Naive B cell (primary cell): ENCODE measurements at regions not wholly inside any gene's neighbourhood (a gene's known extent, or its start where the extent isn't known, plus 50 kb on each side); places are given as distances from the start of the nearest gene placed in this dataset.
"Not testable (repeated sequence)": the region's sequence is repeated elsewhere in the genome, so short reads cannot be mapped to it uniquely, and the experiment has no call there.

ENCODE experiments used
- ATAC-seq, 2 donors: fragments of 150-1000 bp; cut with Tn5 transposase; 2 replicates each; pipeline ENCODE4 v1.10.0; 2021; ENCODE audit warnings: low read depth in 2 of 2, mild to moderate bottlenecking in 2 of 2, moderate library complexity in 2 of 2
- DNase-seq: peaks from one replicate; pipeline ENCODE4 v3.0.0; 2022
- H3K27ac Mint-ChIP-seq, 6 donors: one replicate each; pipeline ENCODE4 v1.8.0; 2020 to 2022; ENCODE audit warnings: mild to moderate bottlenecking in 6 of 6, mixed read lengths in 6 of 6, moderate library complexity in 5 of 6, inconsistent platforms in 2 of 6
- H3K27me3 Mint-ChIP-seq, 3 donors: one replicate each; pipeline ENCODE4 v1.8.0; 2021 to 2022; ENCODE audit warnings: mixed read lengths in 3 of 3, mild to moderate bottlenecking in 1 of 3
- H3K36me3 Mint-ChIP-seq, 2 donors: one replicate each; pipeline ENCODE4 v1.8.0; 2020 to 2022; ENCODE audit warnings: mixed read lengths in 2 of 2, inconsistent platforms in 1 of 2, mild to moderate bottlenecking in 1 of 2
- H3K4me1 Mint-ChIP-seq, 3 donors: one replicate each; pipeline ENCODE4 v1.8.0; 2020 to 2022; ENCODE audit warnings: mixed read lengths in 3 of 3, inconsistent platforms in 1 of 3, mild to moderate bottlenecking in 1 of 3, moderate library complexity in 1 of 3
- H3K4me3 Mint-ChIP-seq, 8 donors: one replicate each; pipeline ENCODE4 v1.8.0; 2020 to 2022; ENCODE audit warnings: mild to moderate bottlenecking in 8 of 8, mixed read lengths in 8 of 8, moderate library complexity in 8 of 8, inconsistent platforms in 2 of 8
- H3K9me3 Mint-ChIP-seq, 7 donors: one replicate each; pipeline ENCODE4 v1.8.0; 2020 to 2022; ENCODE audit warnings: mixed read lengths in 7 of 7, mild to moderate bottlenecking in 5 of 7, inconsistent platforms in 2 of 7, moderate library complexity in 1 of 7

- H3K27me3 Mint-ChIP-seq: no peaks in the 10 kb centered on the region
- H3K4me3 Mint-ChIP-seq: peak overlapping the region; percentile 53 to 91 (median 75)
- no peaks in the 10 kb centered on the region for H3K9me3 Mint-ChIP-seq
- DNase-seq (no peak), ATAC-seq (peak in 1 of 2 donors; percentile 18)
- peak overlapping the region; percentile 93 to 98 (median 94) for H3K27ac Mint-ChIP-seq
- peaks cover 33 to 59% (median 44%) of the 10 kb centered on the region in 3 donors for H3K4me1 Mint-ChIP-seq
- H3K36me3 Mint-ChIP-seq: no peaks in the 10 kb centered on the region
Measured at GRCh38 chr20:53652859-53653517, 59.3 kb upstream of the ZNF217 start.

GRCh38 chr20:53652090-53652858, 58.6 kb upstream of the ZNF217 start:
- Mint-ChIP-seq H3K4me3 (peak overlapping the region; percentile 53 to 91 (median 75)), H3K27ac (peak overlapping the region; percentile 93 to 98 (median 94))
- DNase-seq: no peak

DNA sequence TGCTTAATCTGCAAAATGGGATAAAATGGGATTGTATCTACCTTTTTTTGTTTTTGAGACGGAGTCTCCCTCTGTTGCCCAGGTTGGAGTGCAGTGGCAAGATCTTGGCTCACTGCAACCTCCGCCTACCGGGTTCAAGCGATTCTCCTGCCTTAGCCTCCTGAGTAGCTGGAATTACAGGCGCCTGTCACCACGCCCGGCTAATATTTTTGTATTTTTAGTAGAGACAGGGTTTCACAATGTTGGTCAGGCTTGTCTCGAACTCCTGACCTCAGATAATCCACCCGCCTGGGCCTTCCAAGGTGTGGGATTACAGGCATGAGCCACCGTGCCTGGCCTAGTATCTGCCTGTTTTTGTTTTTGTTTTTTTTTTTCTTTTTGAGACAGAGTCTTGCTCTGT, 55.9 kb upstream of the ZNF217 start:
- not testable (repeated sequence) for H3K27me3 Mint-ChIP-seq, DNase-seq, H3K9me3 Mint-ChIP-seq, H3K4me3 Mint-ChIP-seq, H3K36me3 Mint-ChIP-seq, ATAC-seq
- Mint-ChIP-seq H3K27ac (peak overlapping the region in 1 of 6 donors; percentile 50), H3K4me1 (peaks cover 19 to 28% (median 26%) of the 10 kb centered on the region in 3 donors)

More at GRCh38 chr20:53652090-53652858, 58.6 kb upstream of the ZNF217 start:
- no peaks in the 10 kb centered on the region for H3K27me3 Mint-ChIP-seq
- peak; percentile 55 for ATAC-seq
- peaks cover 28 to 52% (median 37%) of the 10 kb centered on the region in 3 donors for H3K4me1 Mint-ChIP-seq
- H3K9me3 Mint-ChIP-seq: no peaks in the 10 kb centered on the region
- H3K36me3 Mint-ChIP-seq: no peaks in the 10 kb centered on the region

- Mint-ChIP-seq H3K9me3 (no peaks in the 10 kb centered on the region), H3K4me1 (peaks cover 18 to 32% (median 25%) of the 10 kb centered on the region in 3 donors), H3K27ac (no peak overlapping the region), H3K36me3 (no peaks in the 10 kb centered on the region), H3K4me3 (no peak overlapping the region), H3K27me3 (no peaks in the 10 kb centered on the region)
- DNase-seq (no peak), ATAC-seq (no peak)
Measured at GRCh38 chr20:53647286-53647821, 53.7 kb upstream of the ZNF217 start.

- Mint-ChIP-seq H3K36me3 (no peaks in the 10 kb centered on the region), H3K4me3 (no peak overlapping the region), H3K4me1 (peaks cover 18 to 31% (median 24%) of the 10 kb centered on the region in 3 donors), H3K27me3 (no peaks in the 10 kb centered on the region), H3K9me3 (no peaks in the 10 kb centered on the region), H3K27ac (no peak overlapping the region)
- no peak for DNase-seq
- no peak for ATAC-seq
Measured at GRCh38 chr20:53646550-53646949, 52.9 kb upstream of the ZNF217 start.

- no peaks in the 10 kb centered on the region for H3K9me3 Mint-ChIP-seq
- peaks cover 22 to 38% (median 30%) of the 10 kb centered on the region in 3 donors for H3K4me1 Mint-ChIP-seq
- no peak for DNase-seq
- peak overlapping the region in 1 of 6 donors; percentile 20 for H3K27ac Mint-ChIP-seq
- H3K36me3 Mint-ChIP-seq: no peaks in the 10 kb centered on the region
- no peaks in the 10 kb centered on the region for H3K27me3 Mint-ChIP-seq
- ATAC-seq: no peak
- H3K4me3 Mint-ChIP-seq: no peak overlapping the region
Measured at GRCh38 chr20:53645582-53645897, 51.9 kb upstream of the ZNF217 start.

- H3K4me3 Mint-ChIP-seq: peak overlapping the region in 2 of 8 donors; percentile 30 to 66
- H3K9me3 Mint-ChIP-seq, H3K27me3 Mint-ChIP-seq, DNase-seq, ATAC-seq, H3K36me3 Mint-ChIP-seq: not testable (repeated sequence)
- H3K27ac Mint-ChIP-seq: peak overlapping the region in 1 of 6 donors; percentile 77
- H3K4me1 Mint-ChIP-seq: peaks cover 28 to 45% (median 36%) of the 10 kb centered on the region in 3 donors
Measured at GRCh38 chr20:53644108-53644507, 50.5 kb upstream of the ZNF217 start.
